C4-2B (cell line): ENCODE measurements at regions not wholly inside any gene's neighbourhood (a gene's known extent, or its start where the extent isn't known, plus 50 kb on each side); places are given as distances from the start of the nearest gene placed in this dataset.

Source experiments
- H3K27ac ChIP-seq: fragments of 450-650 bp; 2 replicates; pipeline ENCODE4 v1.5.1; 2017
- ZFX ChIP-seq: fragments of 450-650 bp; IDR thresholded peaks from 2 replicates; pipeline ENCODE4 v1.6.1; 2017
- TF ChIP-seq, protein P1 (sequence below): fragments of 450-650 bp; conservative IDR thresholded peaks from 2 replicates; pipeline ENCODE4 v1.5.1; 2017; ENCODE audit warnings: mild to moderate bottlenecking

DNA sequence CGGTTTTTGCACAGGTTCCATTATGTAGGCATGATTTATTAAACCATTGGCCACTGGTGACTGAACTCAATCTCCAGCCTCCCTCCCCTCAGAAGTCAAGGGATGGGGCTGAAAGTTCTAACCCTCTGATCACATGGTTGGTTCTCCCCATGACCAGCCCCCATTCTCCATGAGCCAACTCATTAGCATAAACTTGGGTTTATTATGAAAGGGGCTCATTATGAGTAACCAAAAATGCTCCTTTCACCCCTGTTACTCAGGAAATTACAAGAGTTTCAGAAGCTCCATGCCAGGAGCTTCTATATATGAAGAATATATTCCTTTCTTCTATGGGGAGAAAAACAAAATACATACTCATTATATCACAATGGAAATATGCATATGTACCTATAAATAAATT, 555.3 kb downstream of the HS3ST4 start:
- H3K27ac ChIP-seq, result no peak overlapping the region
- TF ChIP-seq, protein P1, sequence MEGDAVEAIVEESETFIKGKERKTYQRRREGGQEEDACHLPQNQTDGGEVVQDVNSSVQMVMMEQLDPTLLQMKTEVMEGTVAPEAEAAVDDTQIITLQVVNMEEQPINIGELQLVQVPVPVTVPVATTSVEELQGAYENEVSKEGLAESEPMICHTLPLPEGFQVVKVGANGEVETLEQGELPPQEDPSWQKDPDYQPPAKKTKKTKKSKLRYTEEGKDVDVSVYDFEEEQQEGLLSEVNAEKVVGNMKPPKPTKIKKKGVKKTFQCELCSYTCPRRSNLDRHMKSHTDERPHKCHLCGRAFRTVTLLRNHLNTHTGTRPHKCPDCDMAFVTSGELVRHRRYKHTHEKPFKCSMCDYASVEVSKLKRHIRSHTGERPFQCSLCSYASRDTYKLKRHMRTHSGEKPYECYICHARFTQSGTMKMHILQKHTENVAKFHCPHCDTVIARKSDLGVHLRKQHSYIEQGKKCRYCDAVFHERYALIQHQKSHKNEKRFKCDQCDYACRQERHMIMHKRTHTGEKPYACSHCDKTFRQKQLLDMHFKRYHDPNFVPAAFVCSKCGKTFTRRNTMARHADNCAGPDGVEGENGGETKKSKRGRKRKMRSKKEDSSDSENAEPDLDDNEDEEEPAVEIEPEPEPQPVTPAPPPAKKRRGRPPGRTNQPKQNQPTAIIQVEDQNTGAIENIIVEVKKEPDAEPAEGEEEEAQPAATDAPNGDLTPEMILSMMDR, result no peak
- no peak for TF ChIP-seq ZFX

DNA sequence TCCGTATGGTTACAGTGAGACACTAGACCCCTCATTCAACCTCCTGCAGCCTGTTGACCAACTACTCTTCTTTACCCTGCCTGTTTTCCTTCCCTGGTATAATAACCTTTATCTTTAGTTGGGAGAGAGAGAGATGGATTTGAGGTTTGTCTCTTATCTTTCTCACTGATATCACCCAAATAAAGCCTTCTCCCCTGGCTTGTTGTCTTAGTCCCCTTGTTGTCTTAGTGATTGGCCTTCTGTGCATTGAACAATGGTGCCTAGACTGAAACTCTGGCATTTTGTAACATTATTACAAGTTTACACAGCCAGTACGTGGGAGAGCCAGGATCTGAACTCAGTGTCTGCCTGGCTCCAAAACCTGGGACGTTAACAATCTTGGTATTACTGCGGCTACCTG, 560.8 kb downstream of the HS3ST4 start:
- no peak for TF ChIP-seq ZFX
- TF ChIP-seq, protein P1, result no peak

DNA sequence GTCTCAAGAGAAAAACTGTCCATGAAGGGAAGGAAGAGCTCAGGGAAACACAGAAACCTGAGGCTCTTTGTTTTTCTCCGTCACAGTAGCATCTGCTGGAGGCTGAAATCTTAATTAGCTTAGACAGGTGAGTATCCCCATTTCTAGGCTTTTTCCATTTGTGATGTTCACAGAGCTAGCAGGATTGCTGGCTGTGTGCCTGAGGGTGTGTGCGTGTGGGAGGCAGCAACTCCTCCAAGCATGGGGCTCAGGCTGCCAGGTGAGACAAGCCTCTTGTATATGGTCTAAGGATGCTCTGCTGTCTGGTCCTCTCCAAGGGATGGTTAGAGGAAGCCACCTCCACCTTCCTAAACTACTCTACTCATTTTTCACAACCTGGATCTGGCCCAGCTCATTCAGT, 569.9 kb downstream of the HS3ST4 start:
- TF ChIP-seq ZFX, result no peak
- TF ChIP-seq, protein P1, result no peak
- H3K27ac ChIP-seq, result no peak overlapping the region

More for the DNA sequence above, 560.8 kb downstream of the HS3ST4 start:
- H3K27ac ChIP-seq, result no peak overlapping the region

DNA sequence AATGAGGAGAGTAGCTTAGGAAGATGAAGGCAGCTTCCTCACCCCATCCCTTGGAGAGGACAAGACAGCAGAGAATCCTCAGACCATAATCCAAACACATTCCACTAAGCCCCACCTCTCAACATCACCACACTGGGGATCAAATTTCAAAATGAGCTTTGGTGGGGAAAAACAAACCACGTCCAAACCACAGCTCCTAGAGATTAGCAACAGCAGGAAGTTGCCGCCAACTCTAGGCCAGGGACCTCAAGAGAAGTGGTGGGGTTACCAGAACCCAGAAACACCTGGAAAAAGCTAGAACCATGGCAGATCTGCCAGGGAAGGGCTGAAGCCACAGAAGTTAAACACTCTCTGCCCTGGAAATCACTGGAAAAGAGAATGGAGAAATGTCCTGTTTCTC, 571.6 kb downstream of the HS3ST4 start:
- TF ChIP-seq, protein P1, result no peak
- TF ChIP-seq ZFX, result no peak
- H3K27ac ChIP-seq, result no peak overlapping the region

DNA sequence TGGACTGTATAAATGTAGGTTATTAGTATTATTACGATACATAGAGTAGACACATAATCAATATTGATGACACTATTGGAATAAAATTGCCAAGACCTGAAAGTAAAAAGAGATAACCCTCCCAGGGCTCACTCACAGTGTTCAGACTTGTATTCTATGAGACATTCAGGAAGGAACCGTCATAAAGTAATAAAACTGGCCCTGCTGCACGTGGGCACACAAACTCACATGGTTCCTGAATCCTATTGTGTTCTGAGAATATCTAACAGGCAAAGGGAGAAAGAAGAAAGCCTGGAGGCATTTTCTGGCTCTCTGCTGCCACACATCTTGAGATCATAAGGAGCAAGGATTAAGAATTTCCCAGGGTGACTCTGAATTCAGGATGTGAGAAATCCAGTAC, 575.9 kb downstream of the HS3ST4 start:
- no peak overlapping the region for H3K27ac ChIP-seq
- no peak for TF ChIP-seq ZFX
- TF ChIP-seq, protein P1, result no peak

DNA sequence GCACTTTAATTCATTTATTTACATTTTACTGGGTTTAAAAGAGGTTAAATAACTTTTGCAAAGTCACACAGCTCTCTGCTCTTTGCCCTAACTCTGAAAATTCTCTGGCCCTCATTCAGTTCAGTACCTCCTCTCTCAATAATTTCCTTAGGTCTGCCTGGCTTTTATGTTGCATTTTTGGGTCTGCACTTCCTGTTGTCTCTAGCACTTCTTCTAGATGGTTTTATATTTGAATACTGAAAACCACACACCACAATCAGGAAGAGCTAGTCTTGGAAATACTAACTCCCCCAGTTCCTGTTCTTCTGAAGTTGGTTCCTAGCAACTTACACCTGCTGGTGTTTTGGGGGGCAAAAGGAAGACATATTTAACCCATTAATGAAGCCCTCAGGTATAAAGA, 577.9 kb downstream of the HS3ST4 start:
- TF ChIP-seq, protein P1, result no peak
- TF ChIP-seq ZFX, result no peak
- no peak overlapping the region for H3K27ac ChIP-seq

DNA sequence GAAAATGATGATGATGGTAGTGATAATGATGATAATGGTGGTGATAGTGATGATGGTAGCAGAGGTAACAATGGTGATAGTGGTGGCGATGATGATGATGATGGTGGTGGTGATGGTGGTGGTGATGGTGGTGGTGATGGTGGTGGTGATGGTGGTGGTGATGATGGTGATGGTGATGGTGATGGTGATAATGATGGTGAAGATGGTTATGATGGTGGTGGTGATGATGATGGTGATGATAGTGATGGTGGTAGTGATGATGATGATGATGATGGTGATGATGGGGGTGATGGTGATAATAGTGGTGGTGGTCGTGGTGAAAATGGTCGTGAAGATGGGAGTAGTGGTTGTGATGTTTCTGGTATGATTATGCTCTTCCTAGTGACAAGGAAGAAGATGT, 581.8 kb downstream of the HS3ST4 start:
- no peak overlapping the region for H3K27ac ChIP-seq
- TF ChIP-seq, protein P1, result no peak
- no peak for TF ChIP-seq ZFX
